ENCODE measurements at regions not wholly inside any gene's neighbourhood (a gene's known extent, or its start where the extent isn't known, plus 50 kb on each side); places are given as distances from the start of the nearest gene placed in this dataset.
"Not testable (repeated sequence)": the region's sequence is repeated elsewhere in the genome, so short reads cannot be mapped to it uniquely, and the experiment has no call there.

DNA sequence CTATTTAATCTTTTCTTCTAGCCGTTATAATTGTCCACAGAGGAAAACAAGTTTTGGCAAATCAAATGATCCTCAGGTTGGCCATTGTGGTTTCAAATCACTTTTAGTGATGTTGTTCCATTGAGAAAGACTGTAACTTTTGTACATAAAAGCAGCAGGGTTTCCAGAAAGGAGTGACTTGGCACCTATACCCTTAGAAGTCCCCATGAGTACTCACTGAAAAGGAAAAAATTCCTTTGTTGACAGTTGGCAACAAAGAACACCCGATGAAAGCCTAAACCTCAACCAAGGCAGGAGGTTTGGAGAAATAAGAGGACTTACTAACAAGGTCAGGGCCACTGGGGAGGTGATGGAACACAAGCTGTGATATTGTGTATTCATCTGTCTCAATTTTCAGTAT lies 474.4 kb downstream of the RAPGEF2 start:
- TF ChIP-seq POLR2A (IDR thresholded peaks at IDR 0.05): no peak
- TF ChIP-seq, protein P1, sequence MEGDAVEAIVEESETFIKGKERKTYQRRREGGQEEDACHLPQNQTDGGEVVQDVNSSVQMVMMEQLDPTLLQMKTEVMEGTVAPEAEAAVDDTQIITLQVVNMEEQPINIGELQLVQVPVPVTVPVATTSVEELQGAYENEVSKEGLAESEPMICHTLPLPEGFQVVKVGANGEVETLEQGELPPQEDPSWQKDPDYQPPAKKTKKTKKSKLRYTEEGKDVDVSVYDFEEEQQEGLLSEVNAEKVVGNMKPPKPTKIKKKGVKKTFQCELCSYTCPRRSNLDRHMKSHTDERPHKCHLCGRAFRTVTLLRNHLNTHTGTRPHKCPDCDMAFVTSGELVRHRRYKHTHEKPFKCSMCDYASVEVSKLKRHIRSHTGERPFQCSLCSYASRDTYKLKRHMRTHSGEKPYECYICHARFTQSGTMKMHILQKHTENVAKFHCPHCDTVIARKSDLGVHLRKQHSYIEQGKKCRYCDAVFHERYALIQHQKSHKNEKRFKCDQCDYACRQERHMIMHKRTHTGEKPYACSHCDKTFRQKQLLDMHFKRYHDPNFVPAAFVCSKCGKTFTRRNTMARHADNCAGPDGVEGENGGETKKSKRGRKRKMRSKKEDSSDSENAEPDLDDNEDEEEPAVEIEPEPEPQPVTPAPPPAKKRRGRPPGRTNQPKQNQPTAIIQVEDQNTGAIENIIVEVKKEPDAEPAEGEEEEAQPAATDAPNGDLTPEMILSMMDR (IDR thresholded peaks at IDR 0.05): no peak
- whole genome bisulfite sequencing, 2 donors: 82 to 84% methylated on average over 2 of the region's 2 CpGs
- Histone ChIP-seq H3K4me1 (no peaks in the 10 kb centered on the region), H3K36me3 (no peaks in the 10 kb centered on the region), H3K4me3 (replicated peaks in 1 of 3) (no peak overlapping the region), H3K27me3 (no peaks in the 10 kb centered on the region), H3K9me3 (no peaks in the 10 kb centered on the region), H3K27ac (no peak overlapping the region)
- intact Hi-C loops (cut with DNase I): no loop called here
- DNase-seq: no peak

DNA sequence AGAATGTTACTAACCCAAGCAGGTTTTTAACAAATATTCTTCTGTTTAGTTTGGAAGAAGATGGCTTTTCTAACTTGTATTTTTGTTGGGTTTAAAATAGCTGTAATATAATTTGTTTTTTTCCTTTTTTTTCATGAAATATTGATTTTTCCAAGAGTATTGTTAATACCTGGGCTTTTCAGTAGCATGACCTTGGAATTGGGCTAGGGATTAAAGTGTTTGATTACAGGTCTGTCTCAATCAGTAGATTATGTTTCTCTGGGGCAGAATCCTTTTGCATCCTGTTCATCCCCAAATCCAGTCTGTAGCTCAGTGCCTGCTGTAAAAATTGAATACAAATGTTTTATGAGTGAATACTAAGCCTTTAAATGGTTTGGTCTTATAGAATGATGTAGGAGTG lies 479.8 kb downstream of the RAPGEF2 start:
- Histone ChIP-seq H3K4me3 (replicated peaks in 1 of 3) (no peak overlapping the region), H3K27me3 (no peaks in the 10 kb centered on the region), H3K27ac (no peak overlapping the region), H3K4me1 (no peaks in the 10 kb centered on the region), H3K36me3 (no peaks in the 10 kb centered on the region), H3K9me3 (no peaks in the 10 kb centered on the region)
- no peak for TF ChIP-seq POLR2A (IDR thresholded peaks at IDR 0.05)
- TF ChIP-seq, protein P1 (IDR thresholded peaks at IDR 0.05): no peak
- intact Hi-C loops (cut with DNase I): no loop called here
- no peak for DNase-seq

GRCh38 chr4:159592898-159593556 lies 490.1 kb downstream of the RAPGEF2 start:
- no peaks in the 10 kb centered on the region for H3K9me3 ChIP-seq
- WGBS, 2 donors: 64 to 78% methylated on average over 2 of the region's 2 CpGs
- TF ChIP-seq, protein P1 (IDR thresholded peaks at IDR 0.05): no peak
- TF ChIP-seq POLR2A (IDR thresholded peaks at IDR 0.05): no peak
- H3K4me3 ChIP-seq (replicated peaks in 1 of 3): no peak overlapping the region
- no peak for DNase-seq
- H3K4me1 ChIP-seq: no peaks in the 10 kb centered on the region
- no peak overlapping the region for H3K27ac ChIP-seq
- no peaks in the 10 kb centered on the region for H3K27me3 ChIP-seq
- intact Hi-C loops (cut with DNase I): no loop called here
- no peaks in the 10 kb centered on the region for H3K36me3 ChIP-seq

- Histone ChIP-seq H3K27me3 (no peaks in the 10 kb centered on the region), H3K4me3 (replicated peaks in 1 of 3) (no peak overlapping the region), H3K36me3 (no peaks in the 10 kb centered on the region), H3K9me3 (no peaks in the 10 kb centered on the region), H3K4me1 (no peaks in the 10 kb centered on the region), H3K27ac (no peak overlapping the region)
- intact Hi-C loops (cut with DNase I): no loop called here
- 37 to 41% methylated on average over 4 of the region's 4 CpGs for WGBS, 2 donors
- no peak for TF ChIP-seq POLR2A (IDR thresholded peaks at IDR 0.05)
- TF ChIP-seq, protein P1 (IDR thresholded peaks at IDR 0.05): no peak
- no peak for DNase-seq
Measured at GRCh38 chr4:159593681-159594080, 490.8 kb downstream of the RAPGEF2 start.

GRCh38 chr4:159594576-159594975 lies 491.7 kb downstream of the RAPGEF2 start:
- Histone ChIP-seq H3K36me3 (no peaks in the 10 kb centered on the region), H3K27ac (no peak overlapping the region), H3K4me1 (no peaks in the 10 kb centered on the region), H3K4me3 (replicated peaks in 1 of 3) (no peak overlapping the region), H3K9me3 (no peaks in the 10 kb centered on the region), H3K27me3 (no peaks in the 10 kb centered on the region)
- intact Hi-C loops (cut with DNase I): no loop called here
- DNase-seq: no peak
- TF ChIP-seq, protein P1 (IDR thresholded peaks at IDR 0.05): no peak
- TF ChIP-seq POLR2A (IDR thresholded peaks at IDR 0.05): no peak
- whole genome bisulfite sequencing, 2 donors: 69 to 77% methylated on average over 2 of the region's 2 CpGs

DNA sequence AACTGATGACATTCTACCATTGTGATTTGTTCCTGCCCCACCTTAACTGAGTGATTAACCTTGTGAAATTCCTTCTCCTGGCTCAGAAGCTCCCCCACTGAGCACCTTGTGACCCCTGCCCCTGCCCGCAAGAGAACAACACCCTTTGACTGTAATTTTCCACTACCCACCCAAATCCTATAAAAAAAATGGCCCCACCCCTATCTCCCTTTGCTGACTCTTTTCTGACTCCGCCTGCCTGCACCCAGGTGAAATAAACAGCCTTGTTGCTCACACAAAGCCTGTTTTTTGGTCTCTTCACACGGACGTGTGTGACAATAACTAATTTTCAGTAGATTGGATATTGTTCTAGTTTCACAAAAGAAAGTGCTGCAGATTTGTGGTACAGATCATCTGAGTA lies 492.2 kb downstream of the RAPGEF2 start:
- H3K27ac ChIP-seq; intact Hi-C loops (cut with DNase I); H3K4me3 ChIP-seq (replicated peaks in 1 of 3); H3K27me3 ChIP-seq; H3K36me3 ChIP-seq; H3K9me3 ChIP-seq; DNase-seq; H3K4me1 ChIP-seq: not testable (repeated sequence)
- WGBS, 2 donors: 74 to 75% methylated on average over 4 of the region's 4 CpGs
